PC-3 (cell line): ENCODE measurements at regions not wholly inside any gene's neighbourhood (a gene's known extent, or its start where the extent isn't known, plus 50 kb on each side); places are given as distances from the start of the nearest gene placed in this dataset.

Experiments used
- ATAC-seq: fragments of 200-7000 bp; cut with Tn5 transposase; 2 replicates; pipeline ENCODE4 v1.9.1; 2020; ENCODE audit warnings: mild to moderate bottlenecking, moderate library complexity
- BruUV-seq: library from RNA; stranded (reverse); fragments of 400-500 nt; replicated peaks from 2 replicates; lab custom pipeline; 2021; lab: Mats Ljungman, UMichigan
- CTCF ChIA-PET: fragments of 300-600 bp; sonication (Branson Sonifier 250); formaldehyde crosslinking; loops from one replicate; lab custom pipeline; 2022; ENCODE audit warnings: antibody characterized with exemption; lab: Charles Lee
- POLR2A ChIA-PET: fragments of 300-600 bp; sonication (Branson Sonifier 250); formaldehyde crosslinking; loops from one replicate; lab custom pipeline; 2022; ENCODE audit warnings: antibody characterized with exemption; ENCODE audit not compliant: unreplicated experiment; lab: Charles Lee
- DNase-seq: peaks from one replicate; pipeline ENCODE4 v3.0.0-alpha.2; 2015
- H2AFZ ChIP-seq: fragments of 300-600 bp; sonication (generic); 2 replicates; pipeline ENCODE4 v1.6.0; 2016; ENCODE audit warnings: antibody characterized with exemption, low read length
- H3F3A ChIP-seq: fragments of 300-600 bp; sonication (generic); one replicate; pipeline ENCODE4 v1.6.0; 2017; ENCODE audit warnings: antibody characterized with exemption, low read length, control low read depth, mild to moderate bottlenecking; ENCODE audit not compliant: unreplicated experiment
- H3K27ac ChIP-seq: fragments of 300-600 bp; sonication (generic); 2 replicates; pipeline ENCODE4 v1.5.1; 2016; ENCODE audit warnings: mild to moderate bottlenecking, low read length
- H3K27me3 ChIP-seq: fragments of 300-600 bp; sonication (generic); 2 replicates; pipeline ENCODE4 v1.6.1; 2016; ENCODE audit warnings: low read length, mixed read lengths
- H3K36me3 ChIP-seq: fragments of 300-600 bp; sonication (generic); 2 replicates; pipeline ENCODE4 v1.6.1; 2016; ENCODE audit warnings: low read depth, mixed run types, low read length, mixed read lengths
- H3K4me1 ChIP-seq: fragments of 300-600 bp; sonication (generic); 2 replicates; pipeline ENCODE4 v1.5.1; 2016; ENCODE audit warnings: low read length; ENCODE audit not compliant: insufficient read depth
- H3K4me2 ChIP-seq: fragments of 300-600 bp; sonication (generic); 2 replicates; pipeline ENCODE4 v1.6.0; 2016; ENCODE audit warnings: low read length
- H3K4me3 ChIP-seq: fragments of 300-600 bp; sonication (generic); 2 replicates; pipeline ENCODE4 v1.5.1; 2016; ENCODE audit warnings: mild to moderate bottlenecking, low read length, mixed read lengths
- H3K79me2 ChIP-seq: fragments of 300-600 bp; sonication (generic); 2 replicates; pipeline ENCODE4 v1.6.1; 2017; ENCODE audit warnings: low read length, mixed read lengths
- H3K9ac ChIP-seq: fragments of 300-600 bp; sonication (generic); 2 replicates; pipeline ENCODE4 v1.6.0; 2016; ENCODE audit warnings: mild to moderate bottlenecking, low read length
- H3K9me2 ChIP-seq: fragments of 300-600 bp; sonication (generic); replicated peaks from 2 replicates; pipeline ENCODE4 v1.6.1; 2016; ENCODE audit warnings: mixed run types, low read length, mixed read lengths
- H3K9me3 ChIP-seq: fragments of 300-600 bp; sonication (generic); 2 replicates; pipeline ENCODE4 v1.6.1; 2016; ENCODE audit warnings: low read length, mixed read lengths
- H4K20me1 ChIP-seq: fragments of 300-600 bp; sonication (generic); 2 replicates; pipeline ENCODE4 v1.6.1; 2016; ENCODE audit warnings: low read length, mixed read lengths
- CTCF ChIP-seq: fragments of 300-600 bp; sonication (generic); conservative IDR thresholded peaks from 2 replicates; pipeline ENCODE4 v1.5.1; 2017; ENCODE audit warnings: antibody characterized with exemption, low read depth, mild to moderate bottlenecking, low read length
- EZH2 ChIP-seq: fragments of 300-600 bp; sonication (generic); IDR thresholded peaks from one replicate; pipeline ENCODE4 v1.6.1; 2017; ENCODE audit warnings: antibody characterized with exemption, mild to moderate bottlenecking, low read length; ENCODE audit not compliant: unreplicated experiment
- EZH2phosphoT487 ChIP-seq: fragments of 300-600 bp; sonication (generic); IDR thresholded peaks from 2 replicates; pipeline ENCODE4 v1.6.1; 2018; ENCODE audit warnings: mild to moderate bottlenecking, antibody characterized with exemption, low read length, borderline replicate concordance
- intact Hi-C: fragments of 100-400 bp; cut with micrococcal nuclease; formaldehyde crosslinking; loops from 2 replicates; pipeline ENCODE4 v1.9.0; 2023

GRCh38 chr5:174318578-174318977, 273.1 kb downstream of the NSG2 start:
- H3K9ac ChIP-seq, result no peak overlapping the region
- BruUV-seq, result no TSS peak
- H3K36me3 ChIP-seq, result no peaks in the 10 kb centered on the region
- no peak overlapping the region for H3K4me3 ChIP-seq
- H3K27ac ChIP-seq, result no peak overlapping the region
- intact Hi-C loops, result loop anchor here (10.0 kb wide), 1 partner anchor 1614 kb away; no protein-coding TSS in a partner anchor
- ATAC-seq (no peak), DNase-seq (no peak)
- POLR2A ChIA-PET, result no interaction called here
- TF ChIP-seq CTCF, result no peak
- TF ChIP-seq EZH2, result no peak
- no peak for TF ChIP-seq EZH2phosphoT487
- no peak overlapping the region for H3K4me2 ChIP-seq
- CTCF ChIA-PET, result interaction anchor here (0.6 kb wide), 1 partner anchor 283 kb away, joined by 9 read pairs; no protein-coding TSS in a partner anchor
- H3F3A ChIP-seq, result no peaks in the 10 kb centered on the region
- no peaks in the 10 kb centered on the region for H3K9me3 ChIP-seq
- H3K9me2 ChIP-seq, result no peaks in the 10 kb centered on the region
- H2AFZ ChIP-seq, result no peak overlapping the region
- H3K27me3 ChIP-seq, result peaks cover 40% of the 10 kb centered on the region
- H3K4me1 ChIP-seq, result peaks cover under 1% of the 10 kb centered on the region; the same call in 1 of the 2 replicates
- no peaks in the 10 kb centered on the region for H3K79me2 ChIP-seq
- H4K20me1 ChIP-seq, result no peaks in the 10 kb centered on the region

GRCh38 chr5:174319551-174319950, 274.0 kb downstream of the NSG2 start:
- no peak for TF ChIP-seq CTCF
- no peak for TF ChIP-seq EZH2phosphoT487
- TF ChIP-seq EZH2, result no peak
- Histone ChIP-seq H3K4me3 (no peak overlapping the region), H3K4me1 (peaks cover 11% of the 10 kb centered on the region), H3F3A (no peaks in the 10 kb centered on the region), H3K4me2 (no peak overlapping the region), H3K9me2 (no peaks in the 10 kb centered on the region), H3K9ac (no peak overlapping the region), H4K20me1 (no peaks in the 10 kb centered on the region), H3K79me2 (no peaks in the 10 kb centered on the region), H3K9me3 (no peaks in the 10 kb centered on the region), H2AFZ (no peak overlapping the region), H3K27me3 (peaks cover 30% of the 10 kb centered on the region), H3K36me3 (no peaks in the 10 kb centered on the region), H3K27ac (no peak overlapping the region)
- ATAC-seq (no peak), DNase-seq (no peak)
- ChIA-PET POLR2A (no interaction called here), CTCF (no interaction called here)
- BruUV-seq, result no TSS peak
- intact Hi-C loops, result loop anchor here (10.0 kb wide), 1 partner anchor 1615 kb away; no protein-coding TSS in a partner anchor

GRCh38 chr5:174320051-174320450, 274.5 kb downstream of the NSG2 start:
- H3K79me2 ChIP-seq, result no peaks in the 10 kb centered on the region
- CTCF ChIA-PET, result no interaction called here
- no peak overlapping the region for H2AFZ ChIP-seq

More at GRCh38 chr5:174320051-174320450, 274.5 kb downstream of the NSG2 start:
- POLR2A ChIA-PET, result no interaction called here
- H3K27me3 ChIP-seq, result peaks cover 27% of the 10 kb centered on the region
- ATAC-seq, result no peak
- H3K9me3 ChIP-seq, result no peaks in the 10 kb centered on the region
- no peaks in the 10 kb centered on the region for H3F3A ChIP-seq
- H3K9ac ChIP-seq, result no peak overlapping the region
- DNase-seq, result no peak
- no peaks in the 10 kb centered on the region for H3K9me2 ChIP-seq
- BruUV-seq, result no TSS peak
- H3K4me1 ChIP-seq, result peaks cover 16% of the 10 kb centered on the region
- no peak overlapping the region for H3K4me2 ChIP-seq
- H4K20me1 ChIP-seq, result no peaks in the 10 kb centered on the region
- no peak overlapping the region for H3K27ac ChIP-seq
- H3K36me3 ChIP-seq, result no peaks in the 10 kb centered on the region
- intact Hi-C loops, result no loop called here
- no peak overlapping the region for H3K4me3 ChIP-seq
- no peak for TF ChIP-seq CTCF
- no peak for TF ChIP-seq EZH2phosphoT487
- no peak for TF ChIP-seq EZH2
